ENCODE measurements at regions not wholly inside any gene's neighbourhood (a gene's known extent, or its start where the extent isn't known, plus 50 kb on each side); places are given as distances from the start of the nearest gene placed in this dataset.

DNA sequence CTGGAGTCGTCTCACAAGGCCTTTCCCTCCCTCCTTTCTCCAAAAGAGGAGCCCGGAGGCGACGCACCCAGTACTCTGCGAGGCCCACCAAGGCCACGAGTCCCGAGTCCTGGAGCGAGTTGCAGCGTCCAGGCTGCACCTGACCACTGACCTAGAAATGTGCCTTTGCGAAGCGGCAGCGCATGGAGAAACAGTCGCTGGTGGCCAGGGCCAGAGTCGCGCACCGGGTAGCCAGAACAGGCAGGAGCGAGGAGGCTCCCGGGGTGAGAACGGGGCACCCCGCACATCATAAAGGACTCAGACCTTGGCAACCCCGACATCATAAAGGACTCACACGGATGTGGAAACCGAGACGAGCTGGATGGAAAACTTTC lies 318.4 kb downstream of the FAM72C start:
- ChIA-PET POLR2A (ENCODE audit: partially characterized antibody) (no interaction called here), CTCF (ENCODE audit: partially characterized antibody) (no interaction called here)
- TF ChIP-seq RNF2 (IDR thresholded peaks at IDR 0.05; ENCODE audit: borderline replicate concordance, low read depth, low read length, missing control alignments, poor library complexity, severe bottlenecking): no peak
- TF ChIP-seq NRF1 (IDR thresholded peaks at IDR 0.05; ENCODE audit: low read depth, low read length): no peak
- TF ChIP-seq SP4 (IDR thresholded peaks at IDR 0.05; ENCODE audit: low read length): no peak
- TF ChIP-seq SIX5 (IDR thresholded peaks at IDR 0.05; ENCODE audit: low read depth, low read length): no peak
- TF ChIP-seq TCF12 (IDR thresholded peaks at IDR 0.05; ENCODE audit: low read depth, low read length): no peak
- no peak for TF ChIP-seq BRCA1 (IDR thresholded peaks at IDR 0.05; ENCODE audit: low read depth, low read length)
- TF ChIP-seq, protein P1, sequence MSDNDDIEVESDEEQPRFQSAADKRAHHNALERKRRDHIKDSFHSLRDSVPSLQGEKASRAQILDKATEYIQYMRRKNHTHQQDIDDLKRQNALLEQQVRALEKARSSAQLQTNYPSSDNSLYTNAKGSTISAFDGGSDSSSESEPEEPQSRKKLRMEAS (IDR thresholded peaks at IDR 0.05): no peak
- no peak for FAIRE-seq
- Histone ChIP-seq H3K27ac (ENCODE audit: low read depth, low read length) (no peak overlapping the region), H3K9me3 (ENCODE audit: insufficient read depth in 2 of 2, low read depth in 1 of 2, low read length in 1 of 2) (peaks cover 0 to 65% of the 10 kb centered on the region in 2 experiments; a peak in 2 of 4 replicates), H4K91ac (replicated peaks; ENCODE audit: insufficient read length, low read length) (no peak overlapping the region), H3K9ac (replicated peaks in 1 of 4; ENCODE audit: extremely low read depth in 1 of 4, low read depth in 3 of 4, low read length in 3 of 4) (no peak overlapping the region), H4K20me1 (replicated peaks in 1 of 2; ENCODE audit: control insufficient read depth in 1 of 2, insufficient read depth in 2 of 2, low read length in 2 of 2) (no peaks in the 10 kb centered on the region), H3K79me2 (ENCODE audit: control insufficient read depth in 1 of 2, insufficient read depth in 2 of 2, low read length in 2 of 2) (no peaks in the 10 kb centered on the region), H3K23ac (ENCODE audit: insufficient read length) (no peak overlapping the region), H4K5ac (ENCODE audit: insufficient read length, low read depth, low read length) (no peak overlapping the region), H3K4me3 (ENCODE audit: extremely low read depth in 1 of 4, insufficient read depth in 2 of 4, low read depth in 3 of 4, low read length in 4 of 4) (no peak overlapping the region), H3K56ac (replicated peaks; ENCODE audit: insufficient read length, low read depth, low read length) (no peak overlapping the region), H2AK5ac (ENCODE audit: low read depth, low read length) (no peak overlapping the region), H2BK20ac (ENCODE audit: low read length) (no peak overlapping the region), H3K27me3 (replicated peaks in 1 of 4; ENCODE audit: control insufficient read depth in 3 of 4, extremely low read depth in 1 of 4, insufficient read depth in 3 of 4, low read length in 3 of 4) (no peaks in the 10 kb centered on the region), H2AFZ (ENCODE audit: low read length) (no peak overlapping the region), H3K36me3 (ENCODE audit: control insufficient read depth in 2 of 4, insufficient read depth in 4 of 4, low read length in 3 of 4) (no peaks in the 10 kb centered on the region), H2BK5ac (ENCODE audit: low read depth, low read length) (no peak overlapping the region), H3K14ac (ENCODE audit: insufficient read length) (no peak overlapping the region), H3K23me2 (ENCODE audit: low read depth, low read length) (no peaks in the 10 kb centered on the region), H3K4me2 (ENCODE audit: insufficient read depth in 1 of 2, low read depth in 2 of 2, low read length in 2 of 2) (no peak overlapping the region), H3K79me1 (ENCODE audit: low read depth, low read length) (no peaks in the 10 kb centered on the region), H3K4me1 (replicated peaks in 1 of 4; ENCODE audit: control insufficient read depth in 3 of 4, insufficient read depth in 4 of 4, low read length in 3 of 4) (no peaks in the 10 kb centered on the region), H2BK120ac (replicated peaks; ENCODE audit: low read depth, low read length) (no peak overlapping the region), H2BK15ac (ENCODE audit: low read length) (no peak overlapping the region), H3K4ac (replicated peaks; ENCODE audit: insufficient read length, low read depth, low read length) (no peak overlapping the region), H4K8ac (ENCODE audit: extremely low read depth, insufficient read depth, low read length) (no peak overlapping the region), H2BK12ac (ENCODE audit: low read depth, low read length) (no peak overlapping the region), H3K18ac (ENCODE audit: extremely low read depth, low read length) (no peak overlapping the region)
- WGBS, 2 experiments (ENCODE audit: extremely low coverage in 1 of 2, insufficient coverage in 1 of 2, insufficient read length in 1 of 2, insufficient replicate concordance in 2 of 2, low coverage in 1 of 2, low lambda C conversion rate in 2 of 2, missing lambda C conversion rate in 1 of 2): 94% methylated on average over 7 of the region's 24 CpGs; no CpG with 5 or more reads in 1 of the 2 experiments
- no peak for DNase-seq (ENCODE audit: low read depth in 1 of 2, low spot score in 2 of 2)
